ENCODE measurements at regions not wholly inside any gene's neighbourhood (a gene's known extent, or its start where the extent isn't known, plus 50 kb on each side); places are given as distances from the start of the nearest gene placed in this dataset.

DNA sequence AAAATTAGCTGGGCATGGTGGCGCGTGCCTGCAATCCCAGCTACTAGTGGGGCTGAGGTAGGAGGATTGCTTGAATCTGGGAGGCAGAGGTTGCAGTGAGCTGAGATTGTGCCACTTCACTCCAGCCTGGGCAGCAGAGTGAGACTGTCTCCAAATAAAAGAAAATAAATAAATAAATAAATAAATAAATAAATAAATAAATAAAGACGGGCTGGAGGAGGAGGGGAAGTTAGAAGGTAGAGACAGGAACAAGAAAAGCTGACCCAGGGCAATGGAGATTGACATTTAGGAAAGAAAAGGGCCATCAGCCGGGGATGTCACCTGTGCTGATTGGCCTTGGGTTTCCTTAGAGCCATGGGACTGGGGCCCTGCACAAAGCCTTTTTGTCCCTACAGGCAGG, 153.7 kb upstream of the IGSF21 start:
- H3K36me3 ChIP-seq, result no peaks in the 10 kb centered on the region
- H3K9ac ChIP-seq, result no peak overlapping the region
- H4K20me1 ChIP-seq, result 0 out of 22 replicates have a peak, but pooled peaks cover 0 to 5% (median 0%) of the 10 kb centered on the region in 11 experiments
- H3K4me3 ChIP-seq, result no peak overlapping the region
- H3K4me2 ChIP-seq, result no peak overlapping the region
- peaks cover 32 to 60% (median 47%) of the 10 kb centered on the region in 10 experiments for H3K4me1 ChIP-seq
- no peaks in the 10 kb centered on the region for H3K27me3 ChIP-seq
- TF ChIP-seq Cebpa-rat (IDR thresholded peaks at IDR 0.05), result no peak
- no peak overlapping the region for H3K27ac ChIP-seq
- no peaks in the 10 kb centered on the region for H3K9me3 ChIP-seq (replicated peaks in 1 of 11)

DNA sequence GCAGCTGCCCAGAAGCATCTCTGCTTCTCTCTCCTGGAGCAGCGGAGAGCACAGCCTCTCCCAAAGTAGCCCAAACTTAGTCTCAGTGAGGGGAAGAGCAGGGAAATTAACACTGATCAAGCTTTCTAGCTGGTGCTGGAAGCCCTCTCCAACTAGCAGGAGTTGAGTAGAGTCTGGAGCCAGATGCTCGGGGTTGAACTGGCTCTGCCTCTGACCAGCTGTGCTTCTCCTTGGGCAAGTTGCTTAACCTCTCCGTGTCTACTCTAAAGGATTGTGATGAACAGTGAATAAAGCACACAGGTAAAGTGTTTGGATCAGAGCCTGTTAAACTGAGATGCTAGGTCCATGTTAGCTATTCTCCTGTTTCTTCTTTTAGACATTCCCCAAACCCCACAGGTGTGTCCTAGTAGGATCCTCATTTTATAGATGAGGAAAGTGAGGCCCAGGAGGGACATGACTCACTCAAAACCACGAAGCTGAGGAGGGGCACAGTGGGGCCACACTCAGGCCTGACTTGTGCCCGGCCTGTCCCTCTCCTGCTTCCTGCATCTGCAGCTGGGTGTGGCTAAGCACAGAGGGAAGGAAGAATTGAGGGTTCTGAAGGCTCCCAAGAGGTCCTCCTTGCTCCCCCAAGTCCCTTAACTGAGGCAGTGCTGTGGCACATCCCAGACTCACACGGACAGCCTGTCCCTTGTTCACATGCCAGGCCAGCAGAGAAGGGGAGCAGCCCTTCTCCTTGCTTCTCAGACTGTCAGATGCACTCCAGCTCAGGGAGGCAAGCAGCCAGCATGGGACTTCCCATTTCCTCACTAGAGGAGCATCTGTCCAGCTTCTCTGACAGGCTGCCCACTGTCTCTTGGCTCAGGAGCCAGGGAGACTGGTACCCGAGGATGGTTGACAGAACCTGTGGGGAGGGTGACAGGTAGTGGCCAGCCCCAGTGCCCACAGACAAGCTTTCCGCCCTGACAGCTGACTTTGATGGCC, 152.0 kb upstream of the IGSF21 start:
- Histone ChIP-seq H4K20me1 (0 out of 22 replicates have a peak, but pooled peaks cover 0 to 5% (median 0%) of the 10 kb centered on the region in 11 experiments), H3K4me3 (no peak overlapping the region), H3K36me3 (no peaks in the 10 kb centered on the region), H3K4me2 (peak overlapping the region; percentile 56 to 88 (median 79)), H3K4me1 (peaks cover 38 to 76% (median 59%) of the 10 kb centered on the region in 10 experiments), H3K27ac (peak overlapping the region in 9 of 11 experiments; percentile 32 to 66 (median 54); a peak in 17 of 22 replicates), H3K9ac (peak overlapping the region in 9 of 11 experiments; percentile 0 to 63 (median 40); a peak in 13 of 22 replicates), H3K27me3 (no peaks in the 10 kb centered on the region), H3K9me3 (replicated peaks in 1 of 11) (0 out of 22 replicates have a peak, but pooled peaks cover 0 to 3% (median 0%) of the 10 kb centered on the region in 11 experiments)
- no peak for TF ChIP-seq Cebpa-rat (IDR thresholded peaks at IDR 0.05)

DNA sequence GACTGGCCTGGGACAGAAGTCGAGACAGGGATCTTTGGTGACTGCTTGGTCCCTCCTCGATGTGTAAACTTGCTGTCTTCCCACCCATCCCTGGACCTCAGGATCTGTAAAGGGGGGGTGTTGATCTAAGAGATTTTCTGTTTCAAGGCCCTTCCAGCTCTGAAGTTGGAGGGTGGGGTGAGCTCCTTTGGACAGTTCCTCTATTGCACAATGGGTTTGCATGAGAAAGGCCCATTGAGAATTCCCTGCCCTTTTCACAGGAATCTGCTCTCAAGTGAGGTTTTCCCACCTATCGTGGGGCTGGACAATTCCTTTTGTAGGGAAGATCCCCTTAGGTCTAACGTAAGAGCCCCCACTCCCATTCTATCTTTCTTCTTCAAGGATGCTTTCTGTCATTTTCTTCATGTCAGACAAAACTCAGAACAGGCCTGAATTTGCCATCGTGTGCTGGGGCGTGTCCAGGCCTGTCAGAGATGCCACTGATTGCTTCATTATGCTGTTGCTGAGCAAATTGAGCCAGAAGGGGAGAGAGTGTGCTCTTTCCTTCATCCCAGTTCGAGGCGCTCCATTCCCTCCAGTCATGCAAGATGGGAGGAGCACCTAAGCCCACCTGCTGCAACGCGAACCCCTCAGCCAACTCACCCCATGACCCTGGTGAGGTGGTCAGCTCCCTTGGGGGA, 149.9 kb upstream of the IGSF21 start:
- no peaks in the 10 kb centered on the region for H3K36me3 ChIP-seq
- TF ChIP-seq Cebpa-rat (IDR thresholded peaks at IDR 0.05), result peak in 9 of 11 experiments; percentile 24 to 81 (median 48); a peak in 10 of 22 replicates
- 0 out of 22 replicates have a peak, but pooled peaks cover 0 to 3% (median 0%) of the 10 kb centered on the region in 11 experiments for H3K9me3 ChIP-seq (replicated peaks in 1 of 11)
- peaks cover 38 to 85% (median 64%) of the 10 kb centered on the region in 10 experiments for H3K4me1 ChIP-seq
- H3K4me3 ChIP-seq, result no peak overlapping the region
- H3K27me3 ChIP-seq, result no peaks in the 10 kb centered on the region
- H3K4me2 ChIP-seq, result peak overlapping the region; percentile 55 to 88 (median 77)
- 0 out of 22 replicates have a peak, but pooled peaks cover 0 to 5% (median 0%) of the 10 kb centered on the region in 11 experiments for H4K20me1 ChIP-seq
- peak overlapping the region in 5 of 11 experiments; percentile 4 to 41 (median 27); a peak in 7 of 22 replicates for H3K9ac ChIP-seq
- peak overlapping the region in 9 of 11 experiments; percentile 54 to 80 (median 72); a peak in 18 of 22 replicates for H3K27ac ChIP-seq

DNA sequence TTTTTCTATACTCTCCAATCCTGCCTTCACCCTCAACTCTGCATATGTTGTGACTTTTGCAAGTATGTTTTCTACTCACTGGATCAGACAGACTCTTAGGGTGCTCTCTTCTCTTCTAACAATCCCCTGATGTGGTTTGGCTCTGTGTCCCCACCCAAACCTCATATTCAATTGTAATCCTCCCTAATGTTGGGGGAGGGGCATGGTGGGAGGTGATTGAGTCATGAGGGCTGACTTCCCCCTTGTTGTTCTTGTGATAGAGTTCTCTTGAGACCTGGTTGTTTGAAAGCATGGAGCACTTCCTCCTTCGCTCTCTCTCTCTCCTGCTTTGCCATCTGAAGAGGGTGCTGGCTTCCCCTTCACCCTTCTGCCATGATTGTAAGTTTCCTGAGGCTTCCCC, 148.9 kb upstream of the IGSF21 start:
- H3K36me3 ChIP-seq, result no peaks in the 10 kb centered on the region
- H3K9ac ChIP-seq, result peak overlapping the region in 8 of 11 experiments; percentile 21 to 51 (median 36); a peak in 12 of 22 replicates
- peak overlapping the region in 9 of 11 experiments; percentile 54 to 80 (median 72); a peak in 20 of 22 replicates for H3K27ac ChIP-seq
- H3K4me1 ChIP-seq, result peaks cover 38 to 78% (median 61%) of the 10 kb centered on the region in 10 experiments
- H4K20me1 ChIP-seq, result 0 out of 22 replicates have a peak, but pooled peaks cover 0 to 5% (median 0%) of the 10 kb centered on the region in 11 experiments
- H3K27me3 ChIP-seq, result no peaks in the 10 kb centered on the region
- peak in 1 of 11 experiments; percentile 15; a peak in 1 of 22 replicates for TF ChIP-seq Cebpa-rat (IDR thresholded peaks at IDR 0.05)
- H3K4me3 ChIP-seq, result 0 out of 20 replicates have a peak overlapping the region, but pooled peaks of 1 of the 10 experiments have one; percentile 1
- peak overlapping the region; percentile 55 to 88 (median 77) for H3K4me2 ChIP-seq
- 0 out of 22 replicates have a peak, but pooled peaks cover 0 to 3% (median 0%) of the 10 kb centered on the region in 11 experiments for H3K9me3 ChIP-seq (replicated peaks in 1 of 11)

DNA sequence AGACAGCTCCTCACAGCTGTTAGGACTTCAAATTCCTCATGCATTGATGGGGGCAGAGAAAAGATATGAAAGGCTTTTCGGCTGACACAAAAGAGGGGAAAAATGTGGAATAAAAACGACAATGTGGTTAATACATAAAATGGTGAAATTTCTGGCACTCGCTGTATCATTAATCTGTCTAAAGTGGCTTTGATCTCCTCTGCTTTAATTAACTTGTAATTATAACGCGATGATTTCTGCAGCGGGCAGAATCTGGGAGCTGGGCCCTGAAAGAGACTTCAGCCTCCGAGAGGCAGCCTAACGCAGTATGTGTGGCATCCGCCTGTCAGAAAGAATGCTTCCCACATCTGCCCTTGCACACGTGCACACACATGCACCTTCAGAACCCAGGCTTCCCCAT, 144.1 kb upstream of the IGSF21 start:
- Histone ChIP-seq H3K4me1 (peaks cover 16 to 43% (median 25%) of the 10 kb centered on the region in 10 experiments), H3K36me3 (no peaks in the 10 kb centered on the region), H3K4me2 (no peak overlapping the region), H3K9ac (no peak overlapping the region), H3K9me3 (replicated peaks in 1 of 11) (0 out of 22 replicates have a peak, but pooled peaks cover 0 to 3% (median 0%) of the 10 kb centered on the region in 11 experiments), H4K20me1 (no peaks in the 10 kb centered on the region), H3K27me3 (no peaks in the 10 kb centered on the region), H3K4me3 (no peak overlapping the region), H3K27ac (no peak overlapping the region)
- no peak for TF ChIP-seq Cebpa-rat (IDR thresholded peaks at IDR 0.05)

DNA sequence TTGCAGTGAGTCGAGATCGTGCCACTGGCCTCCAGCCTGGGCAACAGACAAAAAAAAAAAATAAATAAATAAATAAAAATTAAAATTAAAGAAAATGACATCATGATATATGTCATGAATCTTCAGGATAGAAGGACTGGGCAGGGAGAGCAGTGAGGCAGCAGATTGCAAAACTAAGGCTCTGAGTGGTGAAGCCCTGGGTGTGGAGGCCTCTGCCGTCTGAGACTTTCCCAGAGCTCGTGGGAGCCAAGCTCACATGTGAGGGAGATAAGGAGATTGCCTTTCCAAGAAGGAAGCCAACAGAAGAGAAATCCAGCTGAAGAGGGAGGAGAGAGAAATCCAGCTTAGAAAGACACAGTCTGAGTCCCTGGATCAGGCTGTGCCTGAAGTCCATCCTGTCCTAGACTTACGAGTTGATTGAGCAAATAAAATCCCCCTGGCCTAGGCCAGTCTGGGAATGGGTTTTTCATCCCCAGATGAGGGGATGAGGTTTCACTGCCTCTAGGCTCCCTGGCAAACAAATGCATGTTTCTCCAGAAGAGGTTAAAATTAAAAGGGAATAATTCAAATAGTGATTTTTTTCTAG, 142.0 kb upstream of the IGSF21 start:
- Histone ChIP-seq H3K4me2 (peak overlapping the region in 4 of 11 experiments; percentile 20 to 42 (median 26); a peak in 3 of 22 replicates), H3K4me3 (no peak overlapping the region), H3K36me3 (no peaks in the 10 kb centered on the region), H4K20me1 (no peaks in the 10 kb centered on the region), H3K27ac (peak overlapping the region in 2 of 11 experiments; percentile 12 to 45; a peak in 2 of 22 replicates), H3K4me1 (peaks cover 10 to 27% (median 14%) of the 10 kb centered on the region in 10 experiments; a peak in 18 of 20 replicates), H3K9ac (no peak overlapping the region), H3K27me3 (no peaks in the 10 kb centered on the region), H3K9me3 (replicated peaks in 1 of 11) (no peaks in the 10 kb centered on the region)
- no peak for TF ChIP-seq Cebpa-rat (IDR thresholded peaks at IDR 0.05)

DNA sequence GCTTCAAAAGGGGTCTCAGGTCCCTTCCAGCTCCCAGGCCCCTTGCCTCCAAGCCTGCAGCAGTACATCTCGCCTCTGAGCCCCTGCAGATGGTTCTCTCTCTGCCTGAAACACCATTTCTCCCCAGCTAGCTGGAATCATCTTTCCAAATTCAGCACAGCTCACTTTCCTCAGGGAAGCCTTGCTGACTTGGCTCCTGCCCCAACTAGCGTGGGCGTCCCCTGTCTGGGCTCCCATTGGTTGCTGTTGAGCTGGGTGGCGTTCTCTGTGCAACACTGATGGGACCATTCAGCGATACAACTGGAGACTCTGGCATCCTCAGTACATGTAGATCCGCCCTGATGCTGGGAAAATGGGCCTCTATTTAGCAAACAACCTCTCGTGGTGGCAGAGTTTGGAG, 141.3 kb upstream of the IGSF21 start:
- no peak overlapping the region for H3K27ac ChIP-seq
- no peaks in the 10 kb centered on the region for H3K9me3 ChIP-seq (replicated peaks in 1 of 11)
- no peaks in the 10 kb centered on the region for H3K36me3 ChIP-seq
- H4K20me1 ChIP-seq, result no peaks in the 10 kb centered on the region
- H3K4me1 ChIP-seq, result peaks cover 6 to 33% (median 21%) of the 10 kb centered on the region in 10 experiments; a peak in 18 of 20 replicates
- no peaks in the 10 kb centered on the region for H3K27me3 ChIP-seq
- TF ChIP-seq Cebpa-rat (IDR thresholded peaks at IDR 0.05), result no peak
- H3K9ac ChIP-seq, result no peak overlapping the region
- no peak overlapping the region for H3K4me3 ChIP-seq
- no peak overlapping the region for H3K4me2 ChIP-seq

DNA sequence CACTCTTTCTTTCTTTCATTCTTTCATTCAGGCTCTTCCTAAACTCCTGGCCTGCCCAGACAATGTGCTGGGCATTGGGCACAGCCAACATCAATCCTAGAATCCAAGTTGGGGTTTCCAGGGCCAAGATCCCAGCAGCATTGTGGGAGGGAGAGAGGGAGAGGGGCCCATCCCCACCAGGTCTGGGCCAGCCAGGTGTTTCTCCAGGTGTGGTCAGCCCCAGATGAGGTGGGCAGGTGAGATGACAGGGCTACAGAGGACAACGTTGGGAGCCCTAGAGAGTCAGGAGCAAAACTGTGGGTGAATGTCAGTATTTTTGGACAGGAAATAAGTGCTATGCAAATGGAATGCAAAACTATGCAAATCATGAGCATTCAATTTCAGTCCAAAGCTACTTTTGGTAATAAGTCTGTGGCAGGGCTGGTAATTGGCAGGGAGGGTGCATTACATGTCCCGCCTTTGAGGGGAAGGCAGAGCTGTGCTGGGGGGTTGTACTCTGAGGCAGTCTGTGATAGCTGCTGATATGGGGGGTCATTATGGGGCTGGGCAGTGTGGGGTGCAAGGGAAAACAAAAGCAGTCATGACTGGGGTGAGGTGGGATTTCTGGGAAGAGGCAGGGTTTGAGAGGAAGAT, 139.9 kb upstream of the IGSF21 start:
- Histone ChIP-seq H3K36me3 (no peaks in the 10 kb centered on the region), H4K20me1 (no peaks in the 10 kb centered on the region), H3K4me3 (no peak overlapping the region), H3K27me3 (no peaks in the 10 kb centered on the region), H3K9ac (no peak overlapping the region), H3K9me3 (replicated peaks in 1 of 11) (no peaks in the 10 kb centered on the region), H3K4me2 (no peak overlapping the region), H3K27ac (no peak overlapping the region), H3K4me1 (peaks cover 0 to 30% (median 24%) of the 10 kb centered on the region in 10 experiments; a peak in 17 of 20 replicates)
- no peak for TF ChIP-seq Cebpa-rat (IDR thresholded peaks at IDR 0.05)

Measured in BLaER1 treated with 17β-estradiol and CSF1 and Interleukin-3, amounts not matched to agents 10 nM and 100 nM (cell line).